IMR-90 (cell line): ENCODE measurements at regions not wholly inside any gene's neighbourhood (a gene's known extent, or its start where the extent isn't known, plus 50 kb on each side); places are given as distances from the start of the nearest gene placed in this dataset.

ENCODE experiments used
- ATAC-seq: fragments of 200-7000 bp; cut with Tn5 transposase; 2 replicates; pipeline ENCODE4 v1.9.1; 2020; ENCODE audit warnings: low read depth, mild to moderate bottlenecking, moderate library complexity
- BruUV-seq: library from RNA; stranded (reverse); fragments of 400-500 nt; replicated peaks from 2 replicates; lab custom pipeline; 2021; lab: Mats Ljungman, UMichigan
- CTCF ChIA-PET: fragments of 300-600 bp; formaldehyde crosslinking; extraction: SDS; loops from one replicate; lab custom pipeline; 2021; ENCODE audit warnings: antibody characterized with exemption; lab: Yijun Ruan, JAX
- POLR2A ChIA-PET: fragments of 300-600 bp; sonication (Branson Sonifier 250); formaldehyde crosslinking; loops from one replicate; lab custom pipeline; 2022; ENCODE audit warnings: antibody characterized with exemption; ENCODE audit not compliant: unreplicated experiment; lab: Charles Lee
- DNase-seq: peaks from one replicate; pipeline ENCODE4 v3.0.0; 2013
- H2AFZ ChIP-seq: replicated peaks from 2 replicates; pipeline ENCODE3; 2013; ENCODE audit warnings: low read length, mild to moderate bottlenecking; ENCODE audit not compliant: poor library complexity
- H2AK5ac ChIP-seq: 2 replicates; pipeline ENCODE4 v1.6.1; 2013; ENCODE audit warnings: low read depth, low read length, inconsistent platforms
- H2AK9ac ChIP-seq: replicated peaks from 2 replicates; pipeline ENCODE3; 2013; ENCODE audit warnings: mild to moderate bottlenecking, low read depth, low read length, moderate library complexity; ENCODE audit not compliant: poor library complexity
- H2BK120ac ChIP-seq: 2 replicates; pipeline ENCODE4 v1.6.1; 2013; ENCODE audit warnings: low read depth, low read length, inconsistent platforms
- H2BK15ac ChIP-seq: 3 replicates; pipeline ENCODE4 v1.6.1; 2013; ENCODE audit warnings: low read depth, low read length, inconsistent platforms
- H2BK20ac ChIP-seq: 2 replicates; pipeline ENCODE4 v1.6.1; 2013; ENCODE audit warnings: low read depth, mild to moderate bottlenecking, inconsistent platforms, low read length, moderate library complexity
- H2BK5ac ChIP-seq: 2 replicates; pipeline ENCODE4 v1.6.1; 2013; ENCODE audit warnings: mild to moderate bottlenecking, low read depth, low read length, inconsistent platforms; ENCODE audit not compliant: poor library complexity, severe bottlenecking
- H3K14ac ChIP-seq: replicated peaks from 2 replicates; pipeline ENCODE4 v1.6.1; 2013; ENCODE audit warnings: low read depth, low read length, inconsistent platforms
- H3K18ac ChIP-seq: 2 replicates; pipeline ENCODE4 v1.6.1; 2013; ENCODE audit warnings: low read depth, low read length, control low read depth
- H3K23ac ChIP-seq: 2 replicates; pipeline ENCODE4 v1.6.1; 2013; ENCODE audit warnings: low read depth, low read length, inconsistent platforms
- H3K27ac ChIP-seq: 2 replicates; pipeline ENCODE4 v1.5.1; 2013; ENCODE audit warnings: mild to moderate bottlenecking, control low read depth, low read length; ENCODE audit not compliant: insufficient read depth
- H3K27me3 ChIP-seq: 2 replicates; pipeline ENCODE4 v1.6.1; 2013; ENCODE audit warnings: low read length; ENCODE audit not compliant: control insufficient read depth, insufficient read depth
- H3K36me3 ChIP-seq: 2 replicates; pipeline ENCODE4 v1.6.1; 2013; ENCODE audit warnings: low read length, mixed read lengths; ENCODE audit not compliant: control insufficient read depth, insufficient read depth
- H3K4ac ChIP-seq: 2 replicates; pipeline ENCODE4 v1.6.1; 2013; ENCODE audit warnings: low read depth, low read length, inconsistent platforms
- H3K4me1 ChIP-seq: 2 replicates; pipeline ENCODE4 v1.6.1; 2013; ENCODE audit warnings: low read length, mixed read lengths; ENCODE audit not compliant: control insufficient read depth, insufficient read depth
- H3K4me2 ChIP-seq: 2 replicates; pipeline ENCODE4 v1.6.1; 2013; ENCODE audit warnings: low read depth, mild to moderate bottlenecking, control low read depth, low read length, moderate library complexity
- H3K4me3 ChIP-seq: 2 replicates; pipeline ENCODE4 v1.5.1; 2013; ENCODE audit warnings: low read depth, mild to moderate bottlenecking, control low read depth, low read length, moderate library complexity; ENCODE audit not compliant: insufficient read depth
- H3K56ac ChIP-seq: 2 replicates; pipeline ENCODE4 v1.6.1; 2013; ENCODE audit warnings: low read length, inconsistent platforms; ENCODE audit not compliant: insufficient read depth; ENCODE audit errors: extremely low read depth
- H3K79me1 ChIP-seq, 2 experiments: 2 replicates each; pipeline ENCODE4 v1.6.1; 2013; ENCODE audit warnings: low read length in 2 of 2, inconsistent platforms in 1 of 2, low read depth in 1 of 2
- H3K9ac ChIP-seq: 2 replicates; pipeline ENCODE4 v1.6.1; 2013; ENCODE audit warnings: low read depth, low read length, control low read depth
- H3K9me1 ChIP-seq: 2 replicates; pipeline ENCODE4 v1.6.1; 2013; ENCODE audit warnings: low read length, inconsistent platforms; ENCODE audit not compliant: insufficient read depth
- H3K9me3 ChIP-seq: 2 replicates; pipeline ENCODE4 v1.6.1; 2013; ENCODE audit warnings: low read length; ENCODE audit not compliant: control insufficient read depth, insufficient read depth
- H4K20me1 ChIP-seq: 2 replicates; pipeline ENCODE4 v1.6.1; 2013; ENCODE audit warnings: low read length, inconsistent platforms; ENCODE audit not compliant: insufficient read depth
- H4K5ac ChIP-seq: 2 replicates; pipeline ENCODE4 v1.6.1; 2013; ENCODE audit warnings: mild to moderate bottlenecking, low read depth, low read length, control low read depth
- H4K8ac ChIP-seq, 2 experiments: 2 replicates each; pipeline ENCODE4 v1.6.1; 2013; ENCODE audit warnings: low read depth in 2 of 2, low read length in 2 of 2, control low read depth in 1 of 2, inconsistent platforms in 1 of 2
- H4K91ac ChIP-seq: 2 replicates; pipeline ENCODE4 v1.6.1; 2013; ENCODE audit warnings: low read depth, low read length, inconsistent platforms; ENCODE audit not compliant: insufficient read depth
- BHLHE40 ChIP-seq: fragments of 150-350 bp; IDR thresholded peaks from 2 replicates; pipeline ENCODE4 v1.6.1; 2016; ENCODE audit warnings: mild to moderate bottlenecking, low read depth, low read length
- CEBPB ChIP-seq: IDR thresholded peaks from 2 replicates; pipeline ENCODE4 v1.6.1; 2012; ENCODE audit warnings: low read depth, low read length, improper control_type of control experiment
- CHD1 ChIP-seq: IDR thresholded peaks from 2 replicates; pipeline ENCODE4 v1.6.1; 2012; ENCODE audit warnings: low read depth, low read length, improper control_type of control experiment
- CTCF ChIP-seq: conservative IDR thresholded peaks from 2 replicates; pipeline ENCODE4 v1.5.1; 2012; ENCODE audit warnings: mild to moderate bottlenecking, low read depth, low read length, improper control_type of control experiment
- FOS ChIP-seq: fragments of 150-350 bp; IDR thresholded peaks from 2 replicates; pipeline ENCODE4 v1.6.1; 2016; ENCODE audit warnings: low read depth, low read length
- MAFK ChIP-seq: IDR thresholded peaks from 2 replicates; pipeline ENCODE4 v1.6.1; 2012; ENCODE audit warnings: low read depth, low read length, improper control_type of control experiment
- MAZ ChIP-seq: IDR thresholded peaks from 2 replicates; pipeline ENCODE4 v1.6.1; 2012; ENCODE audit warnings: low read depth, mild to moderate bottlenecking, low read length, improper control_type of control experiment, moderate library complexity, borderline replicate concordance
- MXI1 ChIP-seq: IDR thresholded peaks from 2 replicates; pipeline ENCODE4 v1.6.1; 2012; ENCODE audit warnings: low read depth, mild to moderate bottlenecking, low read length, moderate library complexity, borderline replicate concordance
- NFE2L2 ChIP-seq: fragments of 150-350 bp; IDR thresholded peaks from 2 replicates; pipeline ENCODE4 v1.6.1; 2016; ENCODE audit warnings: low read depth, mild to moderate bottlenecking, low read length
- POLR2A ChIP-seq: IDR thresholded peaks from 2 replicates; pipeline ENCODE4 v1.6.1; 2012; ENCODE audit warnings: mild to moderate bottlenecking, low read depth, low read length
- RAD21 ChIP-seq: IDR thresholded peaks from 2 replicates; pipeline ENCODE4 v1.6.1; 2012; ENCODE audit warnings: low read length, improper control_type of control experiment
- RCOR1 ChIP-seq: IDR thresholded peaks from 2 replicates; pipeline ENCODE4 v1.6.1; 2012; ENCODE audit warnings: mild to moderate bottlenecking, low read length, improper control_type of control experiment; ENCODE audit not compliant: insufficient replicate concordance
- RFX5 ChIP-seq: IDR thresholded peaks from 2 replicates; pipeline ENCODE4 v1.8.0; 2012; ENCODE audit warnings: low read depth, mild to moderate bottlenecking, low read length, moderate library complexity
- SMC3 ChIP-seq: fragments of 150-350 bp; IDR thresholded peaks from 2 replicates; pipeline ENCODE4 v1.6.1; 2016; ENCODE audit warnings: low read depth, mild to moderate bottlenecking, antibody characterized with exemption, low read length, moderate library complexity
- WGBS, 2 experiments: methylation state at CpG; one replicate each; pipeline versions ENCODE4 v1.1.5 to v1.1.7; 2013; ENCODE audit warnings: missing lambda C conversion rate in 2 of 2; ENCODE audit not compliant: insufficient read length in 1 of 2; ENCODE audit errors: extremely low coverage in 2 of 2; 5-methylcytosine and 5-hydroxymethylcytosine counted together
- dilution Hi-C: fragments of 300-500 bp; cut with HindIII; formaldehyde crosslinking; loops from one replicate; pipeline ENCODE4 v1.14.3; 2018; ENCODE audit warnings: low sequenced_read_pairs; ENCODE audit not compliant: unreplicated experiment
- in situ Hi-C: fragments of 300-500 bp; cut with MboI; formaldehyde crosslinking; loops from 3 replicates; pipeline ENCODE4 v1.14.3; 2019; ENCODE audit warnings: low sequenced_read_pairs, inconsistent platforms, mixed read lengths
- intact Hi-C: fragments of 100-400 bp; cut with micrococcal nuclease; formaldehyde crosslinking; loops from 2 replicates; pipeline ENCODE4 v1.10.0; 2022
- TF ChIP-seq, protein P1 (sequence below): fragments of 150-350 bp; IDR thresholded peaks from 2 replicates; pipeline ENCODE4 v1.6.1; 2016; ENCODE audit warnings: low read depth, mild to moderate bottlenecking, low read length, moderate library complexity, borderline replicate concordance
- TF ChIP-seq, protein P2 (sequence below): fragments of 150-350 bp; IDR thresholded peaks from 2 replicates; pipeline ENCODE4 v1.6.1; 2017; ENCODE audit warnings: mild to moderate bottlenecking, antibody characterized with exemption, low read length, low read depth

DNA sequence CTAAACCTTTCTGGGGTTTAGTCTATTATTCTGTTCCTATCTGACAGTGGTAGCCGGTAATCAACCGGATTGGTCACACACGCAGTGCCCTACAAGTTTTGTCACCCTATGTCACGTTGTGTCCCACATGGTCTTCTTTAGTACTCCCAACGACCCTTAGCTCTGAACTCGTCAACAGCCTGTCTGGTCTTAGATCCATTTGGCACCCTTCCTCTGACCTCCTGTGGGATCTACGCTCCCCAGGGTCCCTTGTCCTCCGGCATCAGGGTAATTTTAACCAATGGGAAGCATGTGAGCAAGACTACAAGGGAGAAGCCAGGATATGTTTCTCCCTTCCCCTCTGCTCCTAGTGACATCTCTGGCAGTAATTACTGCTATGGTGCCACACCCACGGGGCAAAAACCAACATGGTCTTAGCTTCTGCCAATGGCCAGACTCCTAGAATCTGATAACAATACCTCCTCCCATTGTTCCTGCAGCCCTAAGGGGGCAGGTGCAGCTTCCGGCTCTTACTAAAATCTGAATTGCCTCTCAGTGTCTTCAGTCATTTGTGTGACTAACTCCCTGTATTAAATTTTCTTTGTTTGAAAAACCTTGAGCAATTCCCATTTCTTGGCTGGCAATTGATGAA lies 56.6 kb downstream of the MAFB start:
- in situ Hi-C loops, result no loop called here
- H4K20me1 ChIP-seq, result no peaks in the 10 kb centered on the region
- H4K91ac ChIP-seq, result no peak overlapping the region
- no peak overlapping the region for H3K27ac ChIP-seq
- POLR2A ChIA-PET, result no interaction called here
- H2BK15ac ChIP-seq, result no peak overlapping the region
- no peaks in the 10 kb centered on the region for H3K79me1 ChIP-seq
- H2BK120ac ChIP-seq, result no peak overlapping the region
- BruUV-seq, result no TSS peak
- no peak overlapping the region for H3K14ac ChIP-seq
- H3K23ac ChIP-seq, result no peak overlapping the region
- dilution Hi-C loops, result no loop called here
- no peak overlapping the region for H3K9ac ChIP-seq
- no peaks in the 10 kb centered on the region for H3K4me1 ChIP-seq
- no peak overlapping the region for H3K56ac ChIP-seq
- H4K5ac ChIP-seq, result no peak overlapping the region
- H2AK9ac ChIP-seq, result no peak overlapping the region
- no peak for DNase-seq
- H2BK20ac ChIP-seq, result no peak overlapping the region
- WGBS, 2 experiments, result no CpG with 5 or more reads among the region's 10 CpGs
- H2AFZ ChIP-seq, result no peak overlapping the region
- H3K4me3 ChIP-seq, result no peak overlapping the region
- H3K9me1 ChIP-seq, result no peaks in the 10 kb centered on the region
- no peak for ATAC-seq
- H4K8ac ChIP-seq, result no peak overlapping the region
- H3K9me3 ChIP-seq, result no peaks in the 10 kb centered on the region
- H3K4ac ChIP-seq, result no peak overlapping the region
- TF ChIP-seq RCOR1 (no peak), MAFK (no peak), CTCF (no peak), MXI1 (no peak), POLR2A (no peak), MAZ (no peak), CHD1 (no peak), CEBPB (no peak), RFX5 (no peak), RAD21 (no peak), SMC3 (no peak), FOS (no peak), BHLHE40 (no peak), NFE2L2 (no peak)
- TF ChIP-seq, protein P1, sequence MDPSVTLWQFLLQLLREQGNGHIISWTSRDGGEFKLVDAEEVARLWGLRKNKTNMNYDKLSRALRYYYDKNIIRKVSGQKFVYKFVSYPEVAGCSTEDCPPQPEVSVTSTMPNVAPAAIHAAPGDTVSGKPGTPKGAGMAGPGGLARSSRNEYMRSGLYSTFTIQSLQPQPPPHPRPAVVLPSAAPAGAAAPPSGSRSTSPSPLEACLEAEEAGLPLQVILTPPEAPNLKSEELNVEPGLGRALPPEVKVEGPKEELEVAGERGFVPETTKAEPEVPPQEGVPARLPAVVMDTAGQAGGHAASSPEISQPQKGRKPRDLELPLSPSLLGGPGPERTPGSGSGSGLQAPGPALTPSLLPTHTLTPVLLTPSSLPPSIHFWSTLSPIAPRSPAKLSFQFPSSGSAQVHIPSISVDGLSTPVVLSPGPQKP, result no peak
- TF ChIP-seq, protein P2, sequence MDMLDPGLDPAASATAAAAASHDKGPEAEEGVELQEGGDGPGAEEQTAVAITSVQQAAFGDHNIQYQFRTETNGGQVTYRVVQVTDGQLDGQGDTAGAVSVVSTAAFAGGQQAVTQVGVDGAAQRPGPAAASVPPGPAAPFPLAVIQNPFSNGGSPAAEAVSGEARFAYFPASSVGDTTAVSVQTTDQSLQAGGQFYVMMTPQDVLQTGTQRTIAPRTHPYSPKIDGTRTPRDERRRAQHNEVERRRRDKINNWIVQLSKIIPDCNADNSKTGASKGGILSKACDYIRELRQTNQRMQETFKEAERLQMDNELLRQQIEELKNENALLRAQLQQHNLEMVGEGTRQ, result no peak
- H2AK5ac ChIP-seq, result no peak overlapping the region
- H3K18ac ChIP-seq, result no peak overlapping the region
- no peaks in the 10 kb centered on the region; the same call in 1 of the 2 replicates for H3K27me3 ChIP-seq
- CTCF ChIA-PET, result no interaction called here
- H2BK5ac ChIP-seq, result no peak overlapping the region
- H3K4me2 ChIP-seq, result no peak overlapping the region
- intact Hi-C loops, result no loop called here
- H3K36me3 ChIP-seq, result no peaks in the 10 kb centered on the region
